ENCODE measurements at regions not wholly inside any gene's neighbourhood (a gene's known extent, or its start where the extent isn't known, plus 50 kb on each side); places are given as distances from the start of the nearest gene placed in this dataset.

GRCh38 chr2:56100791-56101312, 82.9 kb upstream of the CCDC85A start:
- TF ChIP-seq EZH2 (IDR thresholded peaks at IDR 0.05; ENCODE audit: borderline replicate concordance): no peak
- TF ChIP-seq CTCF (IDR thresholded peaks at IDR 0.05; ENCODE audit: poor library complexity): no peak
- no peak for TF ChIP-seq EZH2phosphoT487 (IDR thresholded peaks at IDR 0.05; ENCODE audit: low read depth, severe bottlenecking, unreplicated experiment)

All from hepatocyte (in vitro differentiated cells).